Hepatocyte (in vitro differentiated cells): ENCODE measurements at regions not wholly inside any gene's neighbourhood (a gene's known extent, or its start where the extent isn't known, plus 50 kb on each side); places are given as distances from the start of the nearest gene placed in this dataset.

Experiments used
- EZH2 ChIP-seq: fragments of 200-600 bp; sonication (generic); IDR thresholded peaks from 2 replicates; pipeline ENCODE4 v1.6.1; 2016; ENCODE audit warnings: antibody characterized with exemption, mild to moderate bottlenecking, borderline replicate concordance
- TF ChIP-seq, protein P1 (sequence below): fragments of 200-600 bp; sonication (generic); IDR thresholded peaks from 2 replicates; pipeline ENCODE4 v1.5.1; 2016; ENCODE audit warnings: antibody characterized with exemption, mild to moderate bottlenecking; ENCODE audit not compliant: poor library complexity

DNA sequence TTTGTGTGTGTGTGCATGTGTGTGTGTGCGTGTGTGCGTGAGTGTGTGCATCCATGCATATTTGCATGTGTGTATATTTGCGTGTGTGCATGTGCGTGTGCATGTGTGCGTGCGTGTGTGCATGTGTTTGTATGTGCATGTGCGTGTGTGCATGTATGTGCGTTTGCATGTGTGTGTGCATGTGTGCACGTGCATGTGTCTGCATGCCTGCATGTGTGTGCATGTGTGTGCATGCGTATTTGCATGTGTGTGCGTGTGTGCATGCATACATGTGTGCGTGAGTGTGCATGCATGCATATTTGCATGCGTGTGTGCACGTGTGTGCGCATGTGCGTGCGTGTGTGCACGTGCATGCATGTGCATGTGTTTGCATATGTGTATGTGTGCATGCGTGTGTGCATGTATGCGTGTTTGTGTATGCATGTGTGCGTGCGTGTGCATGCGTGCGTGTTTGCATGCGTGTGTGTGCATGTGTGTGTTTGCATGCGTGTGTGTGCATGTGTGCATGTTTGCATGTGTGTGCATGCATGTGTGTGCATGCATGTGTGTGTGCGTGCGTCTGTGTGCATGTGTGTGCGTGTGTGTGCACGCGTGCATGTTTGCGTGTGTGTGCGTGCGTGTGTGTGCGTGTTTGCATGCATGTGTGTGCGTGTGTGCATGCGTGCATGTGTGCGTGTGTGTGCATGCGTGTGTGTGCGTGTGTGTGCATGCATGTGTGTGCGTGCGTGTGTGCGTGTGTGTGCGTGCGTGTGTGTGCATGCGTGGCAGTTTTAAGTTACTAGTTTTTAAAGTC lies 57.7 kb upstream of the SMOC2 start:
- TF ChIP-seq, protein P1, sequence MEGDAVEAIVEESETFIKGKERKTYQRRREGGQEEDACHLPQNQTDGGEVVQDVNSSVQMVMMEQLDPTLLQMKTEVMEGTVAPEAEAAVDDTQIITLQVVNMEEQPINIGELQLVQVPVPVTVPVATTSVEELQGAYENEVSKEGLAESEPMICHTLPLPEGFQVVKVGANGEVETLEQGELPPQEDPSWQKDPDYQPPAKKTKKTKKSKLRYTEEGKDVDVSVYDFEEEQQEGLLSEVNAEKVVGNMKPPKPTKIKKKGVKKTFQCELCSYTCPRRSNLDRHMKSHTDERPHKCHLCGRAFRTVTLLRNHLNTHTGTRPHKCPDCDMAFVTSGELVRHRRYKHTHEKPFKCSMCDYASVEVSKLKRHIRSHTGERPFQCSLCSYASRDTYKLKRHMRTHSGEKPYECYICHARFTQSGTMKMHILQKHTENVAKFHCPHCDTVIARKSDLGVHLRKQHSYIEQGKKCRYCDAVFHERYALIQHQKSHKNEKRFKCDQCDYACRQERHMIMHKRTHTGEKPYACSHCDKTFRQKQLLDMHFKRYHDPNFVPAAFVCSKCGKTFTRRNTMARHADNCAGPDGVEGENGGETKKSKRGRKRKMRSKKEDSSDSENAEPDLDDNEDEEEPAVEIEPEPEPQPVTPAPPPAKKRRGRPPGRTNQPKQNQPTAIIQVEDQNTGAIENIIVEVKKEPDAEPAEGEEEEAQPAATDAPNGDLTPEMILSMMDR = no peak
- TF ChIP-seq EZH2 = no peak
